Nephron (organoid): ENCODE measurements at regions not wholly inside any gene's neighbourhood (a gene's known extent, or its start where the extent isn't known, plus 50 kb on each side); places are given as distances from the start of the nearest gene placed in this dataset.
A peak's percentile ranks its signal among the peaks of the same experiment; 100 is the strongest.

Source experiments
- H3K27ac Mint-ChIP-seq, 3 experiments: 2 replicates each; pipeline ENCODE4 v1.8.0; 2020; ENCODE audit warnings: mixed read lengths in 3 of 3, mild to moderate bottlenecking in 2 of 3, moderate library complexity in 1 of 3
- H3K27me3 Mint-ChIP-seq: 2 replicates; pipeline ENCODE4 v1.8.0; 2021; ENCODE audit warnings: low read depth, mild to moderate bottlenecking, moderate library complexity, mixed read lengths
- H3K36me3 Mint-ChIP-seq: 2 replicates; pipeline ENCODE4 v1.8.0; 2020; ENCODE audit warnings: low read depth, mixed read lengths
- H3K4me1 Mint-ChIP-seq: 2 replicates; pipeline ENCODE4 v1.8.0; 2020; ENCODE audit warnings: mixed read lengths
- H3K4me3 Mint-ChIP-seq, 3 experiments: 2 replicates each; pipeline ENCODE4 v1.8.0; 2020; ENCODE audit warnings: mild to moderate bottlenecking in 3 of 3, mixed read lengths in 3 of 3, moderate library complexity in 2 of 3
- H3K9me3 Mint-ChIP-seq: 2 replicates; pipeline ENCODE4 v1.8.0; 2020; ENCODE audit warnings: mixed read lengths
- TF ChIP-seq, protein P1 (sequence below), 3 experiments: fragments of 200-600 bp; sonication (generic); IDR thresholded peaks; one replicate each; pipeline ENCODE4 v1.5.0; 2021; ENCODE audit warnings: antibody characterized with exemption in 3 of 3; ENCODE audit not compliant: unreplicated experiment in 3 of 3

- Mint-ChIP-seq H3K36me3 (no peaks in the 10 kb centered on the region), H3K9me3 (no peaks in the 10 kb centered on the region), H3K27ac (no peak overlapping the region), H3K4me3 (no peak overlapping the region), H3K27me3 (no peaks in the 10 kb centered on the region), H3K4me1 (no peaks in the 10 kb centered on the region)
- TF ChIP-seq, protein P1, sequence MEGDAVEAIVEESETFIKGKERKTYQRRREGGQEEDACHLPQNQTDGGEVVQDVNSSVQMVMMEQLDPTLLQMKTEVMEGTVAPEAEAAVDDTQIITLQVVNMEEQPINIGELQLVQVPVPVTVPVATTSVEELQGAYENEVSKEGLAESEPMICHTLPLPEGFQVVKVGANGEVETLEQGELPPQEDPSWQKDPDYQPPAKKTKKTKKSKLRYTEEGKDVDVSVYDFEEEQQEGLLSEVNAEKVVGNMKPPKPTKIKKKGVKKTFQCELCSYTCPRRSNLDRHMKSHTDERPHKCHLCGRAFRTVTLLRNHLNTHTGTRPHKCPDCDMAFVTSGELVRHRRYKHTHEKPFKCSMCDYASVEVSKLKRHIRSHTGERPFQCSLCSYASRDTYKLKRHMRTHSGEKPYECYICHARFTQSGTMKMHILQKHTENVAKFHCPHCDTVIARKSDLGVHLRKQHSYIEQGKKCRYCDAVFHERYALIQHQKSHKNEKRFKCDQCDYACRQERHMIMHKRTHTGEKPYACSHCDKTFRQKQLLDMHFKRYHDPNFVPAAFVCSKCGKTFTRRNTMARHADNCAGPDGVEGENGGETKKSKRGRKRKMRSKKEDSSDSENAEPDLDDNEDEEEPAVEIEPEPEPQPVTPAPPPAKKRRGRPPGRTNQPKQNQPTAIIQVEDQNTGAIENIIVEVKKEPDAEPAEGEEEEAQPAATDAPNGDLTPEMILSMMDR (IDR thresholded peaks at IDR 0.05; ENCODE audit: unreplicated experiment in 3 of 3): no peak
These were observed 1036.3 kb upstream of the TENM4 start for GRCh38 chr11:80477178-80477577.

GRCh38 chr11:80473562-80473961 is 1032.7 kb upstream of the TENM4 start:
- Mint-ChIP-seq H3K27ac (peak overlapping the region in 1 of 3 experiments; percentile 16), H3K4me3 (no peak overlapping the region), H3K9me3 (no peaks in the 10 kb centered on the region), H3K4me1 (no peaks in the 10 kb centered on the region), H3K36me3 (no peaks in the 10 kb centered on the region), H3K27me3 (no peaks in the 10 kb centered on the region)
- TF ChIP-seq, protein P1 (IDR thresholded peaks at IDR 0.05; ENCODE audit: unreplicated experiment in 3 of 3): no peak

DNA sequence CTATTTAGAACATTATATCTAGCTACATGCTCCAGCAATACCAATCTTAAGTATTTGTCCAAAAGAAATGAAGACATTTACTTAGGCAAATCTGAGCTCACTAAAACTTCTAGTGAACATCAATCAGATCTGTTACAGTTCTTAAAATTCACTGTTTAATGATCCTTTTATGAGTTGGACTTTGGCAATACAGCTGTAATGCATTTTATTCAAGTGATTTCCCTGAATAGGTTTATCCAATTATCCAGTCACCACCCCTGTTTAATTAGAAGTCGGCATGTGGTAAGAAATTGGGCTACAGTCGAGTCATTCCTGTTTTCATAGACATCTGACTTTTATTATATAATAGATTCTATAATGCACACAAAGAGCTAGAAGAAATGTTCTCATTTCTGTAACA is 1029.0 kb upstream of the TENM4 start:
- Mint-ChIP-seq H3K9me3 (peaks cover 10% of the 10 kb centered on the region), H3K27ac (no peak overlapping the region), H3K27me3 (no peaks in the 10 kb centered on the region), H3K4me3 (no peak overlapping the region), H3K36me3 (no peaks in the 10 kb centered on the region), H3K4me1 (no peaks in the 10 kb centered on the region)
- TF ChIP-seq, protein P1 (IDR thresholded peaks at IDR 0.05; ENCODE audit: unreplicated experiment in 3 of 3): no peak

DNA sequence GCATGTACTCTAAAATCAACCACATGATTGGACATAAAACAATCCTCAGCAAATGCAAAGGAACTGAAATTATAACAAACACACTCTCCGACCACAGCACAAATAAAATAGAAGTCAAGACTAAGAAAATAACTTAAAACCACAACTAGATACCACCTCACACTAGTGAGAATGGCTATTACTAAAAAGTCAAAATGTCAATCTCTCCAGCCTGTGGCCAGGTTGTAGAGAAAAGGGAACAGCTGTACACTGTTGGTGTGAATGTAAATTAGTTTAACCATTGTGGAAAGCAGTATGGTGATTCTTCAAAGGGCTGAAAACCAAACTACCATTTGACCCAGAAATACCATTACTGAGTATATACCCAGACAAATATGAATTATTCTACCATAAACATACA is 1025.7 kb upstream of the TENM4 start:
- Mint-ChIP-seq H3K27ac (no peak overlapping the region), H3K4me3 (no peak overlapping the region), H3K36me3 (no peaks in the 10 kb centered on the region), H3K27me3 (no peaks in the 10 kb centered on the region), H3K9me3 (peaks cover 10% of the 10 kb centered on the region), H3K4me1 (no peaks in the 10 kb centered on the region)
- TF ChIP-seq, protein P1 (IDR thresholded peaks at IDR 0.05; ENCODE audit: unreplicated experiment in 3 of 3): no peak

DNA sequence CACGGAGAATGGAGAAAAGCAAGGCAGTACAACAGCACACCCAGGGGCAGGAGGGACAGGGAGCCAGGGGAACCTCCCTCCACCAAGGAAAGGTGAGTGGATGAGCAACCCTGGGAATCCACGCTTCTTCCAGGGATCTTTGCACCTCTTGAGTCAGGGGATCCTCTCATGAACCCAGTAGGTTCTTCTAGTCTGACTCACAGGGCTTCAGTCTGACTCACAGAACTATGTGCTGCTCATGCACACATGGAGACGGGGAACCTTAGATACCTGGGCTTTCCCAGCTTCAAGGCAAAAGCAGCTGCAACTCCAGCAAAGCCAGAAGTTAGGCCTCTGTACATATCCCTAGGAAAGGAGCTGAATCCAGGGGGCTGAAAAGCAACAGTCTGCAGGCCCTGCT is 1021.4 kb upstream of the TENM4 start:
- Mint-ChIP-seq H3K4me1 (no peaks in the 10 kb centered on the region), H3K36me3 (no peaks in the 10 kb centered on the region), H3K4me3 (no peak overlapping the region), H3K9me3 (peaks cover 10% of the 10 kb centered on the region), H3K27me3 (no peaks in the 10 kb centered on the region), H3K27ac (no peak overlapping the region)
- TF ChIP-seq, protein P1 (IDR thresholded peaks at IDR 0.05; ENCODE audit: unreplicated experiment in 3 of 3): no peak

DNA sequence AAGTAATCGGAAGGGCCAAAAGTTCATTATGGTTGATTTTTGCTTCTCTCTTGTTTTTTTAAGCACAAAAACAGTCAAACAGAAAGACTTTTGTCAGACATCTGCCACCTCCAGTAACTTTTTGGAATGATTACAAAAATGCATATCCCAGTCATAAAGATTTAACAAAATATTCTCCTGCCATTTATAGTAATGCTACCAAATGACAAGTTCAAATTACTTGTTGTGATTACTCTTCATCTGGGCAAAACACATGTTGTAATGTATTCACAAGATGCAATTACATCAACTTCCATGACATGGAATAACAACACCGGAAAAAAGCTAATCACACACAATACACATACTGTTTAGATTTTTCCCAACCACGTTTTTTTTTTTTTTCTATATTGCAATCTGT is 1017.5 kb upstream of the TENM4 start:
- Mint-ChIP-seq H3K9me3 (no peaks in the 10 kb centered on the region), H3K4me3 (no peak overlapping the region), H3K4me1 (no peaks in the 10 kb centered on the region), H3K36me3 (no peaks in the 10 kb centered on the region), H3K27me3 (peaks cover 3% of the 10 kb centered on the region), H3K27ac (no peak overlapping the region)
- TF ChIP-seq, protein P1 (IDR thresholded peaks at IDR 0.05; ENCODE audit: unreplicated experiment in 3 of 3): no peak
